ENCODE measurements at regions not wholly inside any gene's neighbourhood (a gene's known extent, or its start where the extent isn't known, plus 50 kb on each side); places are given as distances from the start of the nearest gene placed in this dataset.
"Not testable (repeated sequence)": the region's sequence is repeated elsewhere in the genome, so short reads cannot be mapped to it uniquely, and the experiment has no call there.

GRCh38 chr2:122563781-122564180, 808.3 kb downstream of the TSN start:
- H3K36me3 ChIP-seq (ENCODE audit: control insufficient read depth, insufficient read depth, low read length), result no peaks in the 10 kb centered on the region
- no peaks in the 10 kb centered on the region for H3K27me3 ChIP-seq (ENCODE audit: control insufficient read depth, insufficient read depth, low read length)
- WGBS (ENCODE audit: insufficient coverage), result 64% methylated on average over 2 of the region's 2 CpGs
- no peak for DNase-seq (ENCODE audit: low read depth in 4 of 6, low spot score in 6 of 6)
- no peak overlapping the region for H3K4me3 ChIP-seq (ENCODE audit: low read depth, low read length)
- H3K4me1 ChIP-seq (ENCODE audit: control insufficient read depth, insufficient read depth, low read length), result no peaks in the 10 kb centered on the region
- no peak overlapping the region for H3K27ac ChIP-seq (ENCODE audit: low read depth, low read length)
- no peaks in the 10 kb centered on the region for H3K9me3 ChIP-seq (ENCODE audit: control insufficient read depth, insufficient read depth, low read length)

GRCh38 chr2:122564843-122565242, 809.4 kb downstream of the TSN start:
- H3K27ac ChIP-seq (ENCODE audit: low read depth, low read length), result no peak overlapping the region
- no peaks in the 10 kb centered on the region for H3K9me3 ChIP-seq (ENCODE audit: control insufficient read depth, insufficient read depth, low read length)
- no peaks in the 10 kb centered on the region for H3K4me1 ChIP-seq (ENCODE audit: control insufficient read depth, insufficient read depth, low read length)
- H3K27me3 ChIP-seq (ENCODE audit: control insufficient read depth, insufficient read depth, low read length), result no peaks in the 10 kb centered on the region
- no CpG with 5 or more reads among the region's 4 CpGs for WGBS (ENCODE audit: insufficient coverage)
- DNase-seq (ENCODE audit: low read depth in 4 of 6, low spot score in 6 of 6), result no peak
- H3K4me3 ChIP-seq (ENCODE audit: low read depth, low read length), result no peak overlapping the region
- no peaks in the 10 kb centered on the region for H3K36me3 ChIP-seq (ENCODE audit: control insufficient read depth, insufficient read depth, low read length)

GRCh38 chr2:122565364-122565763, 809.9 kb downstream of the TSN start:
- no CpG with 5 or more reads among the region's 1 CpG for WGBS (ENCODE audit: insufficient coverage)
- no peaks in the 10 kb centered on the region for H3K36me3 ChIP-seq (ENCODE audit: control insufficient read depth, insufficient read depth, low read length)
- H3K4me1 ChIP-seq (ENCODE audit: control insufficient read depth, insufficient read depth, low read length), result no peaks in the 10 kb centered on the region
- no peak overlapping the region for H3K4me3 ChIP-seq (ENCODE audit: low read depth, low read length)
- DNase-seq (ENCODE audit: low read depth in 4 of 6, low spot score in 6 of 6), result no peak
- no peaks in the 10 kb centered on the region for H3K27me3 ChIP-seq (ENCODE audit: control insufficient read depth, insufficient read depth, low read length)
- H3K9me3 ChIP-seq (ENCODE audit: control insufficient read depth, insufficient read depth, low read length), result no peaks in the 10 kb centered on the region
- H3K27ac ChIP-seq (ENCODE audit: low read depth, low read length), result no peak overlapping the region

- H3K4me3 ChIP-seq (ENCODE audit: low read depth, low read length), result no peak overlapping the region
- WGBS (ENCODE audit: insufficient coverage), result 96% methylated on average over 12 of the region's 15 CpGs
- no peak for DNase-seq (ENCODE audit: low read depth in 4 of 6, low spot score in 6 of 6)
- H3K27ac ChIP-seq (ENCODE audit: low read depth, low read length), result no peak overlapping the region
- no peaks in the 10 kb centered on the region for H3K36me3 ChIP-seq (ENCODE audit: control insufficient read depth, insufficient read depth, low read length)
- no peaks in the 10 kb centered on the region for H3K27me3 ChIP-seq (ENCODE audit: control insufficient read depth, insufficient read depth, low read length)
- peaks cover 1% of the 10 kb centered on the region for H3K9me3 ChIP-seq (ENCODE audit: control insufficient read depth, insufficient read depth, low read length)
- no peaks in the 10 kb centered on the region for H3K4me1 ChIP-seq (ENCODE audit: control insufficient read depth, insufficient read depth, low read length)
These were observed 815.2 kb downstream of the TSN start for GRCh38 chr2:122570641-122571040.

- not testable (repeated sequence) for H3K36me3 ChIP-seq (ENCODE audit: control insufficient read depth, insufficient read depth, low read length); DNase-seq (ENCODE audit: low read depth in 4 of 6, low spot score in 6 of 6)
These were observed 816.0 kb downstream of the TSN start for GRCh38 chr2:122571471-122571870.

GRCh38 chr2:122575076-122575475, 819.6 kb downstream of the TSN start:
- Histone ChIP-seq H3K9me3 (ENCODE audit: control insufficient read depth, insufficient read depth, low read length) (peaks cover 1% of the 10 kb centered on the region), H3K36me3 (ENCODE audit: control insufficient read depth, insufficient read depth, low read length) (no peaks in the 10 kb centered on the region), H3K27ac (ENCODE audit: low read depth, low read length) (no peak overlapping the region), H3K4me3 (ENCODE audit: low read depth, low read length) (no peak overlapping the region), H3K27me3 (ENCODE audit: control insufficient read depth, insufficient read depth, low read length) (no peaks in the 10 kb centered on the region), H3K4me1 (ENCODE audit: control insufficient read depth, insufficient read depth, low read length) (no peaks in the 10 kb centered on the region)
- DNase-seq (ENCODE audit: low read depth in 4 of 6, low spot score in 6 of 6), result no peak

More at GRCh38 chr2:122571471-122571870, 816.0 kb downstream of the TSN start:
- not testable (repeated sequence) for H3K9me3 ChIP-seq (ENCODE audit: control insufficient read depth, insufficient read depth, low read length); H3K4me3 ChIP-seq (ENCODE audit: low read depth, low read length); H3K27me3 ChIP-seq (ENCODE audit: control insufficient read depth, insufficient read depth, low read length); H3K27ac ChIP-seq (ENCODE audit: low read depth, low read length); H3K4me1 ChIP-seq (ENCODE audit: control insufficient read depth, insufficient read depth, low read length)

GRCh38 chr2:122583159-122583917, 827.9 kb downstream of the TSN start:
- Histone ChIP-seq H3K27me3 (ENCODE audit: control insufficient read depth, insufficient read depth, low read length) (no peaks in the 10 kb centered on the region), H3K9me3 (ENCODE audit: control insufficient read depth, insufficient read depth, low read length) (peaks cover 2% of the 10 kb centered on the region), H3K4me1 (ENCODE audit: control insufficient read depth, insufficient read depth, low read length) (no peaks in the 10 kb centered on the region), H3K36me3 (ENCODE audit: control insufficient read depth, insufficient read depth, low read length) (no peaks in the 10 kb centered on the region), H3K4me3 (ENCODE audit: low read depth, low read length) (no peak overlapping the region), H3K27ac (ENCODE audit: low read depth, low read length) (no peak overlapping the region)
- DNase-seq (ENCODE audit: low read depth in 4 of 6, low spot score in 6 of 6), result no peak
- 85% methylated on average over 1 of the region's 2 CpGs for WGBS (ENCODE audit: insufficient coverage)

- no peak for DNase-seq (ENCODE audit: low read depth in 4 of 6, low spot score in 6 of 6)
- no peaks in the 10 kb centered on the region for H3K9me3 ChIP-seq (ENCODE audit: control insufficient read depth, insufficient read depth, low read length)
- no peak overlapping the region for H3K4me3 ChIP-seq (ENCODE audit: low read depth, low read length)
- no peaks in the 10 kb centered on the region for H3K36me3 ChIP-seq (ENCODE audit: control insufficient read depth, insufficient read depth, low read length)
- no peaks in the 10 kb centered on the region for H3K27me3 ChIP-seq (ENCODE audit: control insufficient read depth, insufficient read depth, low read length)
- no CpG with 5 or more reads among the region's 3 CpGs for WGBS (ENCODE audit: insufficient coverage)
- no peaks in the 10 kb centered on the region for H3K4me1 ChIP-seq (ENCODE audit: control insufficient read depth, insufficient read depth, low read length)
- H3K27ac ChIP-seq (ENCODE audit: low read depth, low read length), result no peak overlapping the region
These were observed 835.1 kb downstream of the TSN start for GRCh38 chr2:122590524-122590923.

GRCh38 chr2:122595065-122595464, 839.6 kb downstream of the TSN start:
- Histone ChIP-seq H3K4me3 (ENCODE audit: low read depth, low read length) (no peak overlapping the region), H3K36me3 (ENCODE audit: control insufficient read depth, insufficient read depth, low read length) (no peaks in the 10 kb centered on the region), H3K27me3 (ENCODE audit: control insufficient read depth, insufficient read depth, low read length) (no peaks in the 10 kb centered on the region), H3K9me3 (ENCODE audit: control insufficient read depth, insufficient read depth, low read length) (no peaks in the 10 kb centered on the region), H3K4me1 (ENCODE audit: control insufficient read depth, insufficient read depth, low read length) (no peaks in the 10 kb centered on the region), H3K27ac (ENCODE audit: low read depth, low read length) (no peak overlapping the region)
- no peak for DNase-seq (ENCODE audit: low read depth in 4 of 6, low spot score in 6 of 6)
- no CpG with 5 or more reads among the region's 2 CpGs for WGBS (ENCODE audit: insufficient coverage)

GRCh38 chr2:122596598-122596997, 841.1 kb downstream of the TSN start:
- Histone ChIP-seq H3K4me3 (ENCODE audit: low read depth, low read length) (no peak overlapping the region), H3K4me1 (ENCODE audit: control insufficient read depth, insufficient read depth, low read length) (no peaks in the 10 kb centered on the region), H3K36me3 (ENCODE audit: control insufficient read depth, insufficient read depth, low read length) (no peaks in the 10 kb centered on the region), H3K27me3 (ENCODE audit: control insufficient read depth, insufficient read depth, low read length) (no peaks in the 10 kb centered on the region), H3K27ac (ENCODE audit: low read depth, low read length) (no peak overlapping the region), H3K9me3 (ENCODE audit: control insufficient read depth, insufficient read depth, low read length) (no peaks in the 10 kb centered on the region)
- WGBS (ENCODE audit: insufficient coverage), result no CpG with 5 or more reads among the region's 3 CpGs
- no peak for DNase-seq (ENCODE audit: low read depth in 4 of 6, low spot score in 6 of 6)

Data from spinal cord (tissue), 9 donors.